Ishikawa (cell line): ENCODE measurements at regions not wholly inside any gene's neighbourhood (a gene's known extent, or its start where the extent isn't known, plus 50 kb on each side); places are given as distances from the start of the nearest gene placed in this dataset.

Experiments
- CEBPB ChIP-seq: IDR thresholded peaks from 2 replicates; pipeline ENCODE4 v1.6.1; 2012
- CREB1 ChIP-seq: IDR thresholded peaks from 2 replicates; pipeline ENCODE4 v1.6.1; 2012; ENCODE audit warnings: low read depth
- EGR1 ChIP-seq: IDR thresholded peaks from 2 replicates; pipeline ENCODE4 v1.6.1; 2012
- EP300 ChIP-seq: IDR thresholded peaks from 2 replicates; pipeline ENCODE4 v1.6.1; 2012; ENCODE audit warnings: borderline replicate concordance
- FOXM1 ChIP-seq: IDR thresholded peaks from 2 replicates; pipeline ENCODE4 v1.6.1; 2012; ENCODE audit warnings: low read depth, borderline replicate concordance
- MAX ChIP-seq: IDR thresholded peaks from 2 replicates; pipeline ENCODE4 v1.6.1; 2012
- NFIC ChIP-seq: IDR thresholded peaks from 2 replicates; pipeline ENCODE4 v1.6.1; 2012
- RAD21 ChIP-seq: IDR thresholded peaks from 2 replicates; pipeline ENCODE4 v1.6.1; 2012; ENCODE audit warnings: low read depth
- REST ChIP-seq: IDR thresholded peaks from 2 replicates; pipeline ENCODE4 v1.6.1; 2012; ENCODE audit warnings: low read depth, mild to moderate bottlenecking
- TAF1 ChIP-seq: IDR thresholded peaks from 2 replicates; pipeline ENCODE4 v1.6.1; 2012; ENCODE audit warnings: low read depth, mild to moderate bottlenecking
- TCF12 ChIP-seq: IDR thresholded peaks from 2 replicates; pipeline ENCODE4 v1.6.1; 2012; ENCODE audit warnings: low read depth
- TEAD4 ChIP-seq: IDR thresholded peaks from 2 replicates; pipeline ENCODE4 v1.6.1; 2012
- YY1 ChIP-seq: IDR thresholded peaks from 2 replicates; pipeline ENCODE4 v1.6.1; 2012; ENCODE audit warnings: low read depth
- ZBTB7A ChIP-seq: IDR thresholded peaks from 2 replicates; pipeline ENCODE4 v1.6.1; 2012; ENCODE audit warnings: low read depth

- no peak for TF ChIP-seq MAX
- TF ChIP-seq TEAD4, result no peak
- no peak for TF ChIP-seq ZBTB7A
- TF ChIP-seq CEBPB, result no peak
- no peak for TF ChIP-seq REST
- TF ChIP-seq FOXM1, result no peak
- no peak for TF ChIP-seq EP300
- TF ChIP-seq TCF12, result no peak
- TF ChIP-seq EGR1, result no peak
- no peak for TF ChIP-seq NFIC
- no peak for TF ChIP-seq YY1
- no peak for TF ChIP-seq TAF1
- no peak for TF ChIP-seq RAD21
- TF ChIP-seq CREB1, result no peak
These were observed 50.4 kb downstream of the RIN2 start for GRCh38 chr20:19808498-19808897.
